HG03432 (cell line): ENCODE measurements at regions not wholly inside any gene's neighbourhood (a gene's known extent, or its start where the extent isn't known, plus 50 kb on each side); places are given as distances from the start of the nearest gene placed in this dataset.
"Not testable (repeated sequence)": the region's sequence is repeated elsewhere in the genome, so short reads cannot be mapped to it uniquely, and the experiment has no call there.

Source experiments
- ATAC-seq: cut with Tn5 transposase; IDR thresholded peaks from one replicate; pipeline ENCODE4 v1.9.1; 2021; ENCODE audit warnings: mild to moderate bottlenecking, moderate library complexity; ENCODE audit not compliant: unreplicated experiment

GRCh38 chr6:90678049-90678779 is 91.3 kb upstream of the MAP3K7 start:
- ATAC-seq, result no peak

- no peak for ATAC-seq
Observed at GRCh38 chr6:90677440-90677839, 90.6 kb upstream of the MAP3K7 start.

GRCh38 chr6:90676516-90677300 is 89.8 kb upstream of the MAP3K7 start:
- no peak for ATAC-seq

GRCh38 chr6:90675107-90675506 is 88.2 kb upstream of the MAP3K7 start:
- ATAC-seq, result not testable (repeated sequence)

- ATAC-seq, result not testable (repeated sequence)
Observed at GRCh38 chr6:90674077-90674476, 87.2 kb upstream of the MAP3K7 start.

GRCh38 chr6:90669846-90670245 is 83.0 kb upstream of the MAP3K7 start:
- ATAC-seq, result no peak

GRCh38 chr6:90669420-90669819 is 82.5 kb upstream of the MAP3K7 start:
- ATAC-seq, result no peak

GRCh38 chr6:90668141-90668540 is 81.3 kb upstream of the MAP3K7 start:
- ATAC-seq, result no peak

GRCh38 chr6:90663873-90664272 is 77.0 kb upstream of the MAP3K7 start:
- no peak for ATAC-seq

- no peak for ATAC-seq
Observed at GRCh38 chr6:90663106-90663505, 76.2 kb upstream of the MAP3K7 start.

- no peak for ATAC-seq
Observed at GRCh38 chr6:90660931-90661330, 74.1 kb upstream of the MAP3K7 start.

GRCh38 chr6:90658497-90658896 is 71.6 kb upstream of the MAP3K7 start:
- ATAC-seq, result no peak

GRCh38 chr6:90656325-90656724 is 69.5 kb upstream of the MAP3K7 start:
- no peak for ATAC-seq

GRCh38 chr6:90654806-90655205 is 67.9 kb upstream of the MAP3K7 start:
- ATAC-seq, result no peak

- no peak for ATAC-seq
Observed at GRCh38 chr6:90654166-90654565, 67.3 kb upstream of the MAP3K7 start.

GRCh38 chr6:90653750-90654149 is 66.9 kb upstream of the MAP3K7 start:
- no peak for ATAC-seq

GRCh38 chr6:90650041-90650940 is 63.4 kb upstream of the MAP3K7 start:
- no peak for ATAC-seq

GRCh38 chr6:90648873-90649272 is 62.0 kb upstream of the MAP3K7 start:
- ATAC-seq, result no peak

GRCh38 chr6:90646940-90647339 is 60.1 kb upstream of the MAP3K7 start:
- no peak for ATAC-seq

GRCh38 chr6:90645634-90646033 is 58.8 kb upstream of the MAP3K7 start:
- ATAC-seq, result no peak

GRCh38 chr6:90644492-90644891 is 57.6 kb upstream of the MAP3K7 start:
- ATAC-seq, result no peak
